RWPE2 (cell line): ENCODE measurements at regions not wholly inside any gene's neighbourhood (a gene's known extent, or its start where the extent isn't known, plus 50 kb on each side); places are given as distances from the start of the nearest gene placed in this dataset.

ENCODE experiments used
- ATAC-seq: fragments of 200-7000 bp; cut with Tn5 transposase; 3 replicates; pipeline ENCODE4 v1.9.1; 2021; ENCODE audit warnings: low read depth
- DNase-seq: peaks from one replicate; pipeline ENCODE4 v3.0.0-alpha.2; 2020; ENCODE audit warnings: low spot score
- H3K27ac ChIP-seq: fragments of 450-650 bp; 2 replicates; pipeline ENCODE4 v1.5.1; 2017; ENCODE audit warnings: mild to moderate bottlenecking; ENCODE audit not compliant: poor library complexity, severe bottlenecking
- H3K27me3 ChIP-seq: fragments of 250-450 bp; sonication (Bioruptor Pico); 2 replicates; pipeline ENCODE4 v1.5.1; 2021; ENCODE audit warnings: mild to moderate bottlenecking, moderate library complexity; ENCODE audit not compliant: insufficient read depth, poor library complexity, severe bottlenecking
- H3K36me3 ChIP-seq: fragments of 250-450 bp; sonication (Bioruptor Pico); 2 replicates; pipeline ENCODE4 v1.5.1; 2020; ENCODE audit warnings: low read depth, mild to moderate bottlenecking, moderate library complexity
- H3K4me1 ChIP-seq: fragments of 250-450 bp; sonication (Bioruptor Pico); 2 replicates; pipeline ENCODE4 v1.5.1; 2021; ENCODE audit warnings: mild to moderate bottlenecking, moderate library complexity; ENCODE audit not compliant: insufficient read depth, poor library complexity, severe bottlenecking
- H3K4me3 ChIP-seq: fragments of 250-450 bp; sonication (Bioruptor Pico); 2 replicates; pipeline ENCODE4 v1.5.1; 2021; ENCODE audit warnings: mild to moderate bottlenecking, moderate library complexity; ENCODE audit not compliant: severe bottlenecking
- H3K9me3 ChIP-seq: fragments of 250-450 bp; sonication (Bioruptor Pico); 2 replicates; pipeline ENCODE4 v1.5.1; 2021; ENCODE audit warnings: mild to moderate bottlenecking, moderate library complexity; ENCODE audit not compliant: severe bottlenecking
- CTCF ChIP-seq: fragments of 450-650 bp; IDR thresholded peaks from one replicate; pipeline ENCODE4 v1.5.1; 2017; ENCODE audit warnings: mild to moderate bottlenecking, moderate library complexity; ENCODE audit not compliant: poor library complexity, severe bottlenecking

DNA sequence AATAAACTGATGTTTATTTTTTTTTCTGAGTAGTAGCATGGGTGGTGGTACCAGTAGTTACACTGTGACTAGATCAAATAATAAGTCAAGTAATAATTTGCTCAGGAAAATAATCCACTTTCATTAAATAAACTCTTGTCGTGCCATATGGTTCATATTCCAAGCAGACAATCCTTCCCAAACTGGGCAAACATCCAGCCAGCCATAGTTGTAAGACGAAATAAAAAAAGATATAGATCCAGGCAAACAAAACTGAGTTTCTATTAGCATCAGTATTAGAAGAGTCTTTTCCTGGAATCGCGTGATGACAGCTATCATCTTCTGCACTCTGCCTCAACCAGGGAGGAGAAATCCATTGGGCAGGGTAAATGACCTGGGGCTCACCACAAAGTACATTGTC lies 508.4 kb upstream of the GOT2 start:
- no peak for DNase-seq
- Histone ChIP-seq H3K27me3 (peaks cover 6% of the 10 kb centered on the region), H3K27ac (no peak overlapping the region), H3K36me3 (no peaks in the 10 kb centered on the region), H3K4me1 (no peaks in the 10 kb centered on the region), H3K4me3 (no peak overlapping the region), H3K9me3 (no peaks in the 10 kb centered on the region)
- no peak for TF ChIP-seq CTCF
- no peak for ATAC-seq

DNA sequence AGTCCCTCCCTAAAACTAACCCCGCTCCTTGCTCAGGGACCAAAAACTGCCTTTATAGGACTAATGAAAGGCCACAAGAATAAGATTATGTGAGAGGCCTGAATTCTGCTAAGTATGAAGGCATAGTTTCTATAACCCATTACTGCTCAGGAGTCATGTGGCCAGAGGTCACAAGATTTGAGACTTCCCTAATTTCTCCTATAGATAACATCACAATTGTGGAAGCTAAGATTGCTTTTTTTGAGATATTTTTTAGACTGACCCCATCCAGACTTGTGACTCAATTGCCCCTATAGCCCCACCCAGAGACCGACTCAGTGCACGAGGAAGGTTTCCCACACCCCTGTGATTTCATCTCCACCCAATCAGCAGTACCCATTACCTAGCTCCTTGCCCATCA lies 504.1 kb upstream of the GOT2 start:
- Histone ChIP-seq H3K36me3 (no peaks in the 10 kb centered on the region), H3K9me3 (no peaks in the 10 kb centered on the region), H3K4me3 (no peak overlapping the region), H3K27ac (no peak overlapping the region), H3K4me1 (no peaks in the 10 kb centered on the region), H3K27me3 (peaks cover 9% of the 10 kb centered on the region)
- DNase-seq, result no peak
- TF ChIP-seq CTCF, result no peak
- no peak for ATAC-seq

- no peak overlapping the region for H3K4me3 ChIP-seq
- ATAC-seq, result no peak
- H3K4me1 ChIP-seq, result no peaks in the 10 kb centered on the region
- no peak for DNase-seq
- no peaks in the 10 kb centered on the region for H3K36me3 ChIP-seq
- H3K27ac ChIP-seq, result no peak overlapping the region
- no peak for TF ChIP-seq CTCF
- peaks cover 9% of the 10 kb centered on the region for H3K27me3 ChIP-seq
- H3K9me3 ChIP-seq, result no peaks in the 10 kb centered on the region
Measured at GRCh38 chr16:59236804-59237458, 502.8 kb upstream of the GOT2 start.

DNA sequence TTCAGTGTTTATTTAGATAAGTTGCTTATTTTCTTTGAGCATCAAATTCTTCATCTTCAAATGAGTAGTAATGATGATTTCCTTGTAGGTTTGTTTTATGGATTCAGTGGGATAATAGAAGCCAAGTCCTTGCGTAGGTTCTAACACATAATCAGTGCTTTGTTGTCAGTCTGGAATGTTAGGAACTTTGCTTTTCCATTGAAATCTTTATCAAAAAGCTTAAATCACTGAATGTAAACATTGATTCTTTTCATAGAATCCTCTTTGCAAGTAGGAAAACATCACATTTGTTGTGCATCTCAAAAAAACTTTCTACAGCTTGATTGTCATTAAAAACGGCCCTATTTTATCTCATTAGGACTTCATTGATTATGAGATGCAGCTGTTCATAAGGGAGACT lies 490.3 kb upstream of the GOT2 start:
- DNase-seq, result no peak
- TF ChIP-seq CTCF, result no peak
- H3K27ac ChIP-seq, result no peak overlapping the region
- H3K4me1 ChIP-seq, result no peaks in the 10 kb centered on the region
- H3K27me3 ChIP-seq, result peaks cover 8% of the 10 kb centered on the region
- H3K9me3 ChIP-seq, result no peaks in the 10 kb centered on the region
- no peaks in the 10 kb centered on the region for H3K36me3 ChIP-seq
- H3K4me3 ChIP-seq, result no peak overlapping the region
- ATAC-seq, result no peak

GRCh38 chr16:59220011-59220410 lies 485.9 kb upstream of the GOT2 start:
- peaks cover 8% of the 10 kb centered on the region for H3K27me3 ChIP-seq
- no peak overlapping the region for H3K27ac ChIP-seq
- H3K4me1 ChIP-seq, result no peaks in the 10 kb centered on the region
- no peaks in the 10 kb centered on the region for H3K9me3 ChIP-seq
- TF ChIP-seq CTCF, result no peak
- H3K4me3 ChIP-seq, result no peak overlapping the region
- no peak for ATAC-seq
- DNase-seq, result no peak
- no peaks in the 10 kb centered on the region for H3K36me3 ChIP-seq
